ENCODE measurements at regions not wholly inside any gene's neighbourhood (a gene's known extent, or its start where the extent isn't known, plus 50 kb on each side); places are given as distances from the start of the nearest gene placed in this dataset.

DNA sequence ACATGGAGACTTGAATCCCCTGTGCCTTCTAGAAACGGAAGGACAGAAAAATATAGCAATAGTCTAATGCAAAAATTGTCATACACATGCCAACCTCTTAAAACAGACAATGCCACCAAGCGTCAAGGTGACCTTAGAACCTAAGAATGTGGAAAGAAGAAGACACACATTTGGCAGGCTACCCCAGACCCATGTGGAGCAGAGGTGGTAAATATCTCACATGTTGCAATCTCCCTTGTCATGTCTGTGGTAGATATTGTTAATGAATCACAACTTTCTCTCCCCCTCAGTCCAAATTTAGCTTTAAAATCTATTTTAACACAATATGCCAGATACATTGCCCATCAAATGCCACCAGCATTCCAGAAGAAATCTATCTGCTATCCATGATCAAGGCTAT lies 137.4 kb downstream of the HNMT start:
- no peak for DNase-seq
- Histone ChIP-seq H3K27me3 (ENCODE audit: low read depth) (no peaks in the 10 kb centered on the region), H3K36me3 (no peaks in the 10 kb centered on the region), H3K4me1 (no peaks in the 10 kb centered on the region), H3K4me3 (no peak overlapping the region), H3K27ac (replicated peaks) (no peak overlapping the region), H3K9me3 (replicated peaks) (peaks cover 4% of the 10 kb centered on the region)
- no peak for TF ChIP-seq CTCF (IDR thresholded peaks at IDR 0.05; ENCODE audit: borderline replicate concordance)
- intact Hi-C loops (cut with micrococcal nuclease) = no loop called here

GRCh38 chr2:138102664-138103063 lies 138.4 kb downstream of the HNMT start:
- no peak for TF ChIP-seq CTCF (IDR thresholded peaks at IDR 0.05; ENCODE audit: borderline replicate concordance)
- Histone ChIP-seq H3K36me3 (no peaks in the 10 kb centered on the region), H3K4me1 (no peaks in the 10 kb centered on the region), H3K4me3 (no peak overlapping the region), H3K27me3 (ENCODE audit: low read depth) (no peaks in the 10 kb centered on the region), H3K27ac (replicated peaks) (no peak overlapping the region), H3K9me3 (replicated peaks) (peaks cover 4% of the 10 kb centered on the region)
- intact Hi-C loops (cut with micrococcal nuclease) = no loop called here
- no peak for DNase-seq

- no peak for TF ChIP-seq CTCF (IDR thresholded peaks at IDR 0.05; ENCODE audit: borderline replicate concordance)
- Histone ChIP-seq H3K4me1 (no peaks in the 10 kb centered on the region), H3K27ac (replicated peaks) (no peak overlapping the region), H3K9me3 (replicated peaks) (peaks cover 4% of the 10 kb centered on the region), H3K4me3 (no peak overlapping the region), H3K27me3 (ENCODE audit: low read depth) (no peaks in the 10 kb centered on the region), H3K36me3 (no peaks in the 10 kb centered on the region)
- intact Hi-C loops (cut with micrococcal nuclease) = no loop called here
- DNase-seq = no peak
Observed at GRCh38 chr2:138103156-138103555, 138.9 kb downstream of the HNMT start.

GRCh38 chr2:138104071-138104470 lies 139.8 kb downstream of the HNMT start:
- H3K27me3 ChIP-seq (ENCODE audit: low read depth) = no peaks in the 10 kb centered on the region
- no peak overlapping the region for H3K27ac ChIP-seq (replicated peaks)
- no peak for TF ChIP-seq CTCF (IDR thresholded peaks at IDR 0.05; ENCODE audit: borderline replicate concordance)
- intact Hi-C loops (cut with micrococcal nuclease) = no loop called here
- no peaks in the 10 kb centered on the region for H3K36me3 ChIP-seq
- no peaks in the 10 kb centered on the region for H3K4me1 ChIP-seq
- DNase-seq = no peak
- peaks cover 4% of the 10 kb centered on the region for H3K9me3 ChIP-seq (replicated peaks)
- no peak overlapping the region for H3K4me3 ChIP-seq

DNA sequence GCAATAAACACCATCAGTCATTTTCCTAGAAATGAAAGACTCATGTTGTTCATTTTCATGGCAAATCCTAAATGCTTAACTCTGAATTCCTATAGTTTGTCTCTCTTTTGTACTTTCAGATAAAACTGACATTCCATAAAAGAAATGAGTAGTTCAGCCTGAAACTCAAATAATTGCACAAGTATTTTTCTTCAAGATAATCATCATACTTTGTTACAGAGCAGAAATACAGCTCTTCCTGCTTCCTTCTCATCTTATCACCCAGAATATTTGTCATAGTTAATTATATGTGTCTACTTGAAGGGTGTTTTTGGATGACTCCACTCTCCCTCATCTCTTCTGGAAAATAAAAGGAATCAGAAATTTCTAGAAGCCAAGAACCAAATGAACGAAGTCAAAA lies 141.1 kb downstream of the HNMT start:
- no peak for TF ChIP-seq CTCF (IDR thresholded peaks at IDR 0.05; ENCODE audit: borderline replicate concordance)
- no peaks in the 10 kb centered on the region for H3K4me1 ChIP-seq
- no peak for DNase-seq
- no peaks in the 10 kb centered on the region for H3K9me3 ChIP-seq (replicated peaks)
- no peak overlapping the region for H3K27ac ChIP-seq (replicated peaks)
- no peaks in the 10 kb centered on the region for H3K27me3 ChIP-seq (ENCODE audit: low read depth)
- no peaks in the 10 kb centered on the region for H3K36me3 ChIP-seq
- intact Hi-C loops (cut with micrococcal nuclease) = no loop called here
- no peak overlapping the region for H3K4me3 ChIP-seq

- Histone ChIP-seq H3K4me3 (no peak overlapping the region), H3K27ac (replicated peaks) (no peak overlapping the region), H3K4me1 (no peaks in the 10 kb centered on the region), H3K27me3 (ENCODE audit: low read depth) (no peaks in the 10 kb centered on the region), H3K36me3 (no peaks in the 10 kb centered on the region), H3K9me3 (replicated peaks) (no peaks in the 10 kb centered on the region)
- TF ChIP-seq CTCF (IDR thresholded peaks at IDR 0.05; ENCODE audit: borderline replicate concordance) = no peak
- no peak for DNase-seq
- intact Hi-C loops (cut with micrococcal nuclease) = no loop called here
Observed at GRCh38 chr2:138106606-138107005, 142.3 kb downstream of the HNMT start.

Data from left ventricle myocardium inferior (tissue), 1 donor.